ENCODE measurements at regions not wholly inside any gene's neighbourhood (a gene's known extent, or its start where the extent isn't known, plus 50 kb on each side); places are given as distances from the start of the nearest gene placed in this dataset.

DNA sequence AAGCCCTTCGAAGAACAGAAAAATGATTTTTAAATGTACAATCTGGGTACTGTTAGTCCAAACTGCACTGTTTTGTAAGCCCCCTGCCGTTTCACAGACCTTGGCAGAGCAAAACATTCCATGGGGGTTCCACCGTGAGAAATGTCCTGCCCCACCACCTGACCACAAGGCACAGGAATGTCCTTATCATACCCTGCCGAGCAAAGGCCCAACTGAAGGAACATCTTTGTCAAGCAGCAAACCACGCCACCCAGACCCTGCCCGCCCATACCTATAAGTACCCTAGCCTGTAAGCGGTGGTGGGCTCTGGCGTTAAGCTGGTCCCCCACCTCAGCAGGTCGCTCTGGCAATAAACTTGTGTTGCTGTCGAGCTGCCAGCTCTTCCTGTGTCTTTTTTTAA lies 181.6 kb upstream of the PZP start:
- TF ChIP-seq CTCF (IDR thresholded peaks at IDR 0.05) (no peak), POLR2A (IDR thresholded peaks at IDR 0.05) (no peak)
